ENCODE measurements at regions not wholly inside any gene's neighbourhood (a gene's known extent, or its start where the extent isn't known, plus 50 kb on each side); places are given as distances from the start of the nearest gene placed in this dataset.

DNA sequence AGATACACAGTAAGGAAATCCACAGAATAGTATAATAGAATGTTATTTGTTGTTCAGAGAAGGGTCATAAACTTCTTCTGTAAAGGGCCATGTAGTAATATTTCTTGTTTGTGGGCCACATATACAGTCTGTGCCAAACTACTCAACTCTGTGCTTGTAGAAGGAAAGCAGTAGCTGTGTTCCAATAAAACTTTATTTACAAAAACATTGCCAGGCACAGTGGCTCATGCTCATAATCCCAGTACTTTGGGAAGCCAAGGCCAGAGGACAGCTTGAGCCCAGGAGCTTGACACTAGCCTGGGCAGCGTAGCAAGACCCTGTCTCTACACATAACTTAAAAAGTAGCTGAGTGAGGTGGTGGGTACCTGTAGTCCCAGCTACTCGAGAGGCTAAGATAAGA is 612.8 kb upstream of the PSMD7 start:
- TF ChIP-seq, protein P1, sequence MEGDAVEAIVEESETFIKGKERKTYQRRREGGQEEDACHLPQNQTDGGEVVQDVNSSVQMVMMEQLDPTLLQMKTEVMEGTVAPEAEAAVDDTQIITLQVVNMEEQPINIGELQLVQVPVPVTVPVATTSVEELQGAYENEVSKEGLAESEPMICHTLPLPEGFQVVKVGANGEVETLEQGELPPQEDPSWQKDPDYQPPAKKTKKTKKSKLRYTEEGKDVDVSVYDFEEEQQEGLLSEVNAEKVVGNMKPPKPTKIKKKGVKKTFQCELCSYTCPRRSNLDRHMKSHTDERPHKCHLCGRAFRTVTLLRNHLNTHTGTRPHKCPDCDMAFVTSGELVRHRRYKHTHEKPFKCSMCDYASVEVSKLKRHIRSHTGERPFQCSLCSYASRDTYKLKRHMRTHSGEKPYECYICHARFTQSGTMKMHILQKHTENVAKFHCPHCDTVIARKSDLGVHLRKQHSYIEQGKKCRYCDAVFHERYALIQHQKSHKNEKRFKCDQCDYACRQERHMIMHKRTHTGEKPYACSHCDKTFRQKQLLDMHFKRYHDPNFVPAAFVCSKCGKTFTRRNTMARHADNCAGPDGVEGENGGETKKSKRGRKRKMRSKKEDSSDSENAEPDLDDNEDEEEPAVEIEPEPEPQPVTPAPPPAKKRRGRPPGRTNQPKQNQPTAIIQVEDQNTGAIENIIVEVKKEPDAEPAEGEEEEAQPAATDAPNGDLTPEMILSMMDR (IDR thresholded peaks at IDR 0.05), result no peak
- no peak for TF ChIP-seq POLR2A (IDR thresholded peaks at IDR 0.05)
- TF ChIP-seq POLR2AphosphoS5 (IDR thresholded peaks at IDR 0.05), result no peak
- no peak for TF ChIP-seq EP300 (IDR thresholded peaks at IDR 0.05)

All from upper lobe of left lung (tissue), 4 donors.